Mononuclear cell (primary cell): ENCODE measurements at regions not wholly inside any gene's neighbourhood (a gene's known extent, or its start where the extent isn't known, plus 50 kb on each side); places are given as distances from the start of the nearest gene placed in this dataset.

Experiments
- H3K27me3 ChIP-seq: 2 replicates; pipeline ENCODE4 v1.6.0; 2011; ENCODE audit warnings: low read length, control low read depth; ENCODE audit not compliant: insufficient read depth
- H3K4me1 ChIP-seq: 2 replicates; pipeline ENCODE4 v1.5.1; 2011; ENCODE audit warnings: mild to moderate bottlenecking, low read length, control low read depth; ENCODE audit not compliant: insufficient read depth
- H3K4me3 ChIP-seq: 2 replicates; pipeline ENCODE4 v1.5.1; 2011; ENCODE audit warnings: mild to moderate bottlenecking, low read length, moderate library complexity
- H3K9me3 ChIP-seq: 2 replicates; pipeline ENCODE4 v1.5.1; 2011; ENCODE audit warnings: low read depth, mild to moderate bottlenecking, control low read depth, low read length

DNA sequence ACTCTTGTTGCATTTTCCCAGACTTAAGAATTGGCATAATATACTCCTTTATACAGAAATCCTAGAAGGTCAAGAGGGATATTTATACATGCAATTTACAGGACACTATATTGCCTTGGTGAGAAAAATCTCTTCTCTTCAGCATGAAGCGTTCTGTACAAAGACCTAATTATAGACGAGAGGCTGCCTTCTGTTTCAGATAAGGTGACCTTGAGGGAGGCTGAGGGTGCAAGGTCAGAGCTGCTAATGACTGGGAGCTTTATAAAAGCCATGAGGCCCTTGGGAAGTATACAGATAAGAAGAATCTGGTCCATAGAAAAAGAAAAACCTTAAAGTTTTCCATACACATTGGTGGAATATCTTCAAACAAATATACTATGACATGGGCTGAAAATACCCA, 156.3 kb upstream of the SOX9 start:
- Histone ChIP-seq H3K9me3 (no peaks in the 10 kb centered on the region), H3K4me3 (no peak overlapping the region), H3K27me3 (no peaks in the 10 kb centered on the region), H3K4me1 (no peaks in the 10 kb centered on the region)

DNA sequence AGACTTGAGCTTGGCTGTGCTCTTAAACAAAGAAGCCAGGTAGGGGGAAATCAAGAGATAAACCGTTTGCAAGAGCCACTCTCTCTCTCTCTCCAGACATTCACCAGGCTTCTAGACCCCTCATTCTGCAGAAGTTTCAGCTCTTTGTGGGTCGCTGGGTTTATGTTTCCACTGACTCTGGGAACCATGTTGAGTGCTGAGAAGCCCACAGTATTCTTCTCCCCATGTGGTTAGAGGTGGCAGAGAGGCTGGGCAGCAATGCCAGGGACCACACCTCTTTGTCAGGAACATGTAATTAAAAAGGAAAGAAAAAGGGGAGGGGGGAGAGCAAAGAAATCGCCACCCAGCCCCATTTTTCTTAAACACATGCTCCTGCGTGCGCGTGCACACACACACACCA, 154.8 kb upstream of the SOX9 start:
- H3K9me3 ChIP-seq = no peaks in the 10 kb centered on the region
- H3K4me3 ChIP-seq = no peak overlapping the region
- no peaks in the 10 kb centered on the region for H3K4me1 ChIP-seq
- H3K27me3 ChIP-seq = no peaks in the 10 kb centered on the region

DNA sequence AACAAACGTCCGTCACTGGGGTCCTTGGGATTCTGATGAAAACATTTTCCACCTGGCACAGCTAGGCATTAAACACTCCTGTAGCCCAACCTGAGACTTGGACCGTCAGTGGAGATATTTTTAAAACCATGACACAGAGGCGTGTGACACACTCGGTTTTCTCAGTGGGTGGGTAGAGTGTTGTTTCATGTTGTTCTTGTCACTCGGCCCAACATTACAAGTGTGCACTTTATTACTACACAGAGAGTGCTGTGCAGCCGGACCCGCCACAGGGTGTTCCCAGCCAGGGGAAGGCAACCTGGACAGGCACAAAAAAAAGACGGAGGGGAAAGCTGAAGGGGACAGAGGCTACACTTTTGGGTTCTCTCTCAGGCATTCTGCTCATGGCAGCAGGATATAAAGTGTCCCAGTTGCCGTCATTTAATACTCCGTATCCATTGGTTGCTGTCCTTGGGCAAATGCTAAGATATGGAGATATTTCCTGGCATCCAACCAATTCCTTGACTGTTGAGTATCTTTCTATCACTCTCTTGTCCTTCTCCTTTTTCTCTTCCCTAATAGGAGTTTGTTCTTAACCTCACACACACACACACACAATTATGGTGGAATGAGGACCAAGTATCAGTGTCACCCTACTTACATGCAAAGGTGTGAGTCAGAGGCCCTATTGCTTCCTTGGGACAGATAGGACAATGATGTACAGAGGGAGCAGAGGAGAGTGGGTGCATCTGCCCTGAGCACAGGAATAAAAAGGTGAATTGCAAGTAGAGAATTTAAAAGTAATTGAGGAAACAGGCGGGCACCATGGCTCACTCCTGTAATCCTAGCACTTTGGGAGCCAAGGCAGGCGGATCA, 154.1 kb upstream of the SOX9 start:
- Histone ChIP-seq H3K4me1 (no peaks in the 10 kb centered on the region), H3K9me3 (no peaks in the 10 kb centered on the region), H3K27me3 (no peaks in the 10 kb centered on the region), H3K4me3 (no peak overlapping the region)

DNA sequence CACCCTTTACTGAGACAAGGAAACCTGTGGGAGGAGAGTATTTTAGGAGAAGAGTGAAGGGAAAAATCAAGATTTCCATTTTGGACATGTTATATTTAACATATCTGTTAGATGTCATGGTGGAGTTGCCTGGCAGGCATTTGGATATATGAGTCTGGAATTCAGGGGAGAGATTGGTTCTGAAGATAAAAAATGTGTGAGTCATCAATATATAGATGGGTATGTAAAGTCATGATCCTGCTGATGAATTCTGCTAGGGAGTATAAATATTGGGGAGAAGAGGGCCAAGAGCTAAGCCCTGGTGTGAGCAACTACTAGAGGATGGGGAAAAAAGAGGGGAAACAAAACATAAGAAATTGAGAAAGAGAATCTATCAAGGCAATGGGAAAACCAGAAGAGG, 151.3 kb upstream of the SOX9 start:
- Histone ChIP-seq H3K27me3 (no peaks in the 10 kb centered on the region), H3K4me3 (no peak overlapping the region), H3K4me1 (no peaks in the 10 kb centered on the region), H3K9me3 (no peaks in the 10 kb centered on the region)

DNA sequence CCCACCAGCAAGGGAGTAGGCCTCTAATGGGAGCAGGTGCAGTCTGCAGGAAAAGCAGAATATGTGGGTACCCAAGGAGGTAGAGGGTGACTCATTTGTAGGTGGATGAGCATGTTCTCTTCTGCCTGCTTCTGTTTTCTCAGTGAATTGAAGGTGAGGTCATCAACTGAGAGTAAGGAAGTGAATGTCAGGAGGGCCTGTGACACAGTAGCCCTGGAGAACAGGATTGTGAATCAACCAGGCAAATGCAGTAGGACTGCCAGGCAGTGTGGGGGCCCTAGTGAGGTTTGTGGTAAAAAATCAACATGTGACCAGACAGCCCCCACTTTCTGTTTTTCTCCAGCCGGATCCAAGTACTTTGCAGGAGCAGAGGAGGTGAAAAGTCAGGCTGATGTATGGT, 150.5 kb upstream of the SOX9 start:
- H3K4me3 ChIP-seq = no peak overlapping the region
- no peaks in the 10 kb centered on the region for H3K4me1 ChIP-seq
- no peaks in the 10 kb centered on the region for H3K9me3 ChIP-seq
- no peaks in the 10 kb centered on the region for H3K27me3 ChIP-seq

DNA sequence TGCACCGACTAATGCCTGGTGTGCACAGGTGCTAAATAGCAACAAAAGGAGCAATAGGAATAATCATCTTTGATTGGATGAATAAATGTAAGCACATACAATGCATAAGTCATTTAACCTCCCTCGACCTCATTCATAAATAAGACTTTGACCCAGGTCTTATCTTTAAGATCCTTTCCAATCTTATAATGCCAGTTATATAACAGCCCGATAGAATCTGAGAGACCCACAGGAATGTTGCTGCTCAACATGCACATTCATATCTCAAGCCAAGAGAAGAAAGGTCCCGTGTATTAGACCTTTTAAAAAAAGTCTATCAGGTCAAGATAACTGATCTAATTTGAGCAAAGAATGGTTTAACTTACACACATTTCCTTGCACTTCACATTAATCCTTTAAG, 146.8 kb upstream of the SOX9 start:
- Histone ChIP-seq H3K9me3 (no peaks in the 10 kb centered on the region), H3K27me3 (no peaks in the 10 kb centered on the region), H3K4me1 (no peaks in the 10 kb centered on the region), H3K4me3 (no peak overlapping the region)

DNA sequence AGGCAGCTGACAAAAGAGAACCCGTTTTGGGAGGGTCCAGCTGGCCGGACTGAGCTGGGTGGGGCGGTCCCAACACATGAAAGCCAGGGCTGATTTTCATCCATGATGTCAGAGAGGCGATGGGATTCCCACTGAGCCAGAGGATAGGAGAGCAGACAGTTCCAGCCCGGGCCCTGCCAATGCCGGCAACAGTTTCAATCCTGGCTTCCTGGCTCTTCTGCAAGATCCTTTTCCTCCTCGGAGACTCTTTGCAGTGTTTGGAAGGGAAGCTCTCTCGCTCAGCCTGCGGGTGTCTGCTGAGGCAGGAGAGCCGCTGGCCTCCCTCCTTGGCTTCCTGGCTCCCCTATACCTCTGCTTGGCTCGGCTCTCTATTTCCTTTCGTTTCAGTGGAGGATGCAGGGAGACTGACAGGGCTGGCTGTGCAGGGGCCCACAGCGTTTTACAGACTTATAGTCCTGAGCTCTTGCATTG, 145.5 kb upstream of the SOX9 start:
- Histone ChIP-seq H3K9me3 (no peaks in the 10 kb centered on the region), H3K4me1 (no peaks in the 10 kb centered on the region), H3K27me3 (no peaks in the 10 kb centered on the region)

DNA sequence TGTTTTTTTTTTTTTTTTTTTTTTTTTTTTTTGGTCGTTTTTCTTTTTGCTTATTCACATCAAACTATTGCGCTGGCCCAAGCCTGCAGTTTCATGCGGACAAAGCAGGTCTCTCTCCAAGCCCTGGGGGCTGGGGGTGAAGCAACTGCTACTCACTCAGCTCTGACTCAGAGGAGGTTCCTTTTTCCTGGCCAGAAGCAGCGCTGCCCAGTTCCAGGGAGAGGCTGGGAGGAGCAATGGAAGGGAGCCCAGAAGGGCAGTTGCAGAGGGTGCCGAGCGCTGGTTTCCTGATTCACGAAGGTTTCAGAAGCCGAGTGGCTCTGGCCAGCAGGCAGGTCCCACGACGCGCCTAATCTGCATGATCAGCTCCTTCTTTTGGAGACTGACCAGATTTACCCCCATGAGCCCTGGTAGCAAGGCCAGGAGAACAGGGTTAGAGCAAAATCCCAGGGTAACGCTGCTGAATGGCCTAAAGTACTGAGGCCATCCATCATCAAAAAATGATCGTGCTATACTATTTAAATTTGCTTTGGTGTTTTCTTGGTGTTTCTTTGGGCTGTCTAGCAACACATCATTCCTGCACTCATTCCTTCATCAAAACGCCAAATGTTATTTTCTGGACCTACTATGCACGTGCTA, 144.7 kb upstream of the SOX9 start:
- H3K9me3 ChIP-seq = no peaks in the 10 kb centered on the region
- no peaks in the 10 kb centered on the region for H3K4me1 ChIP-seq
- H3K27me3 ChIP-seq = no peaks in the 10 kb centered on the region
- no peak overlapping the region for H3K4me3 ChIP-seq

More for the DNA sequence above, 145.5 kb upstream of the SOX9 start:
- H3K4me3 ChIP-seq = no peak overlapping the region

DNA sequence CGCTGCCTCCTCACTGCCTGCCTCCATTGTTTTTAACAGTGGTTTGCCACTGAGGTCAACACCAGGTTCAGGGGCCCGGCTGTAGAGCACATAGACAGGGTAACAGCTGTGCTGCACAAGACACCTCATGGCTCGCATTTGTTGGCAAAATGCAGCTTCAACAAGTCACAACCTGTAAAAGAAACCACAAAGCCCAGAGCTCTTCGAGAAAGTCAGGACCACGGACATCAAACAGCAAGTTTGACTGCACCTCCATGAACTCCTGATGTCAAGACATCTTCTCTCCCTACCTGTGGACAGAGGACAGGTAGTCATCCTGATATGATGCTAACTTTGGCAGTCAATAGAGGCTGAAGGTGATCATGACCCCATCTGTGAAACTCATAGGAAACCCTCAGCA, 142.4 kb upstream of the SOX9 start:
- no peaks in the 10 kb centered on the region for H3K4me1 ChIP-seq
- no peaks in the 10 kb centered on the region for H3K27me3 ChIP-seq
- H3K4me3 ChIP-seq = no peak overlapping the region
- no peaks in the 10 kb centered on the region for H3K9me3 ChIP-seq

DNA sequence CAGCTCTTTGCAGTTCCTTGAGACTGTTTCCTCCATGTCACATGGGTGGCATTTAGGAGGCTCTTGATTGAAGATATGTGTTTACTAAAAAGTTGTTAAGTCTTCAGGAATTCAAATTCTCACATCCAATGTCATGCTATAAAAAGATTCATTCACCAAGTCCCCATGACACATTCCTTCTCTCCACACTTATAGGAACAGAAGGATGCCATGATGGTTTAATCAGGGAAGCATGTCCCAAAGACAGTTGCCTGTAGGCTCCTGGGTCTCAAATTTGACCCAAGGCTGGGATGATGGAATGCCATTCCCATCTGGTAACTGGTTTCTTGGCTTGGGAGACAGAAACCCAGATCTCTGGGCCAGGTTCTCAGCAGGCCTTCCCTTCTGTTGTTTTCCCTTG, 140.6 kb upstream of the SOX9 start:
- no peak overlapping the region for H3K4me3 ChIP-seq
- no peaks in the 10 kb centered on the region for H3K27me3 ChIP-seq
- H3K9me3 ChIP-seq = no peaks in the 10 kb centered on the region
- H3K4me1 ChIP-seq = no peaks in the 10 kb centered on the region

DNA sequence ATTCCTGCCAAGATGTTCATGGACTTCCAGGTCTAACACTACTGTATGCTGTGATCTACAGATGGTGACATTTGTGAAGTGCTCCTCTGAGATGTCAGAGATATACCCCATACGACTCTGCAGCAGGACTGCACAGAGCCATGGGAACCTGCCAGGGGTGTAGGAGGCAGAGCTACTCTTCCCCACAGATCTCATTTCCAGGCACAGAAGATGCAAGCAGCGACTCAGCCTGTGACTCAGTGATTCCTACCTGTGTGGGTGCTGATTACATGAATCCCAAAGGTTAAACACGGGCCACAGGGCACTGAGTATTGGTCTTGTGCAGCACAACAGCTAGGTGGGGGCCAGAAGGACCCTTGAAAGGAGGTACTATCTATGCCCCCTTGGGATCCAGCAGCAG, 137.0 kb upstream of the SOX9 start:
- Histone ChIP-seq H3K4me1 (no peaks in the 10 kb centered on the region), H3K4me3 (no peak overlapping the region), H3K9me3 (no peaks in the 10 kb centered on the region), H3K27me3 (no peaks in the 10 kb centered on the region)

DNA sequence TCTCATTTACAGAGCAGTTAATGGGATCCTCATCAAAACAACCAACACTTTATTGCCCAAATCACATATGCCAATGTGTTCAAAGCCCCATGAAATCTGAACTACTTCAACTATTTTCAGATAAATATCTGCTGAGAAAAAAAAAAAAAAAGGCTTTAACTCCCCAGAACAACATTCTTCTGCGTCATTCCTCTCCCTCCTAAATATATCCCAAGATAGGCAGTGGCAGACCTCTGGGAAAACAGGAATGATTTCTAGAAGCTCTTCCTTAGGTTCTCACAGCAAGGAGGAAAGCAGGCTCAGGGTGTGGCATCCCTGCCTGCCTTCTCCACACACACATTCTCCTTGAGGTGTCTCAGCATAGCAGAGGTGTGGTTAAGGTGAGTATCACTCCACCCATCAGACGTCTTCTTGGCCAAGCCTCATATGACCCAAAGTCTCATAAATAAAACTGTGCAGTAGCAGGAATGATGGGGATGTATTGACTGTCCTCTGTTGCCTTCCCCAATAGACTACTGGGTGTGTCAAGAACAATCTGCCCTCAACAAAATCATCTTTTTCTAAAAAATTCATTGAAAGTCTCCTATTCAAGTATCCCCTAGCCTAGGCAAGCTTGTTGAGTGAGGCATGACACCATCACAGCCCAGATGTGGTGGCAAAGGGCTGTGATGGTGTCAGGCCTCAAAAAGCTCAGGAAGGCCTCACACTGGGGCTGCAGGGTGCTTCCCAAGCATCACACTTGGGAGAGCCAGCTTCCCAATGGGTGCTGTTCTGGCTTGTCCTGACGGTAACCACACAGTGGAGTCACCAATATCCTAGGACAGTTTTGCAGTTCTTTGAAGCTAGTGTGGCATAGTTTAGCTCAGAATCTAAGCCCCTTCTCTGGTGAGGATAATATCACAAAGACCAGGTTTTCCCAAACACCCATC, 135.4 kb upstream of the SOX9 start:
- Histone ChIP-seq H3K27me3 (no peaks in the 10 kb centered on the region), H3K9me3 (no peaks in the 10 kb centered on the region), H3K4me1 (no peaks in the 10 kb centered on the region), H3K4me3 (no peak overlapping the region)

DNA sequence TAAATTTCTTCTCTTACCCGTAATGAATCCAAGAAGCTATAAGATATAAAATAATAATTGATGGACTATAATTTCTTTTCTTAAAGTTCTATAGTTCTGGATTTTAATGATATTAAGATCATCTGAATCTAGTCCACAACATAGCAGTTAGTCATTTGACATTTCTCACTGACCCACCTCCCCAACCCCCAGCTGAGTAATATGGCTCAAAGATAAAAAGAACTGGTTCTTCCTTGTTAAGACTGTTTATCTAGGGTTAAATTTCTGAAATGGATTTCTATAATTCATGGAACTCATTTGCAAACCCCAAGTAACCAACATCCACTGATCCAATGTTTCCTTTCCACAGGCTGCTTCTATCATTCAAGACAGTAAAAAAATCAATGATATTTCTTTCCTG, 133.9 kb upstream of the SOX9 start:
- H3K4me3 ChIP-seq = no peak overlapping the region
- H3K27me3 ChIP-seq = no peaks in the 10 kb centered on the region
- no peaks in the 10 kb centered on the region for H3K9me3 ChIP-seq
- no peaks in the 10 kb centered on the region for H3K4me1 ChIP-seq

DNA sequence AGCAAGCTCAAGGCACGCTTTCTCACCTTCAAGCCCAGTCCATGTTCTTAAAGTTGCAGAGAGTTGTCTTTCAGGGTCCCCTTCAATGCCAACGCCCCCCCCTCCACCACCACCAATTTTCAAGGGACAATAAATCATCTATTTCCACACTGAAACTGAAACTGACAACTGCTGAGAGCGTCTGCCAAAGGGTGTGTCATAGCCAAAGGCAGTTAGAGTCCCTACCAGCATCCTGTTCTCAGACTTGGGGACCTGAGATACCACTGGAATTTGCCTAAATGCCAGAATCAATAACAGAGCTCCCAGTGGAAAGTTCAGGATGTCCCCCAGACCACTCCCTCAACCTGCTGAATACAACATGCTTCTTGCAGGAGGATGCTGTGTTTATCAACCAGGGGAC, 133.2 kb upstream of the SOX9 start:
- no peaks in the 10 kb centered on the region for H3K27me3 ChIP-seq
- no peaks in the 10 kb centered on the region for H3K9me3 ChIP-seq
- no peaks in the 10 kb centered on the region for H3K4me1 ChIP-seq
- no peak overlapping the region for H3K4me3 ChIP-seq

DNA sequence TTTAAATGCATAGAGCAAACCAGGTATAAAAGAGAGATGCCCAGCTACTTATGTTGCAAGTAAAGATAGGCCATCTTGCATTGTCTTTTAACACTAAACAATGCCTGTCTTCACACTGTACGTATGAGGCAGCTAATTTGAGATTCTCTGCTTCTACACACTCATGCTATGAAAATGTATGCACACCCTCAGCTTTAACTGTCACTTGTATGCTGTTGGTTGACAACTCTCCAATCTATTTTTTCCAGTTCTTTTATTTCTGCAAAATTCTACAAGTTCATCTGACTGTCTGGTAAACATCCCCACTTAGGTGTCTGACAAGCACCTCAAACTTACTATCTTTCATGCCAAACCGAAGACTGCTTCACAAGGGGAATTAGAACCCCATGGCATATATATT, 131.7 kb upstream of the SOX9 start:
- Histone ChIP-seq H3K4me1 (no peaks in the 10 kb centered on the region), H3K27me3 (no peaks in the 10 kb centered on the region), H3K9me3 (no peaks in the 10 kb centered on the region), H3K4me3 (no peak overlapping the region)
